Gastrocnemius medialis (tissue), 4 donors: ENCODE measurements at regions not wholly inside any gene's neighbourhood (a gene's known extent, or its start where the extent isn't known, plus 50 kb on each side); places are given as distances from the start of the nearest gene placed in this dataset.

Experiments
- CTCF ChIP-seq, 5 experiments: fragments of 450-650 bp in 3 of 5; fragments of 200-600 bp in 2 of 5; sonication (generic) in 2 of 5; IDR thresholded peaks in 4 of 5; conservative IDR thresholded peaks in 1 of 5; 1 replicate in 4 of 5; 2 replicates in 1 of 5; pipeline ENCODE4 v1.5.1; 2016 to 2019; ENCODE audit warnings: antibody characterized with exemption in 5 of 5, mild to moderate bottlenecking in 3 of 5, moderate library complexity in 3 of 5
- POLR2A ChIP-seq, 2 donors: fragments of 450-650 bp; IDR thresholded peaks; one replicate each; pipeline ENCODE4 v1.6.1; 2017; ENCODE audit warnings: antibody characterized with exemption in 2 of 2, mild to moderate bottlenecking in 2 of 2, moderate library complexity in 2 of 2

- TF ChIP-seq CTCF (IDR thresholded peaks at IDR 0.05 in 4 of 5, conservative IDR thresholded peaks at IDR 0.05 in 1 of 5): no peak
- no peak for TF ChIP-seq POLR2A (IDR thresholded peaks at IDR 0.05)
These were observed 322.2 kb downstream of the LMX1A start for GRCh38 chr1:165034136-165034809.
